Kidney glomerular epithelial cell (primary cell): ENCODE measurements at regions not wholly inside any gene's neighbourhood (a gene's known extent, or its start where the extent isn't known, plus 50 kb on each side); places are given as distances from the start of the nearest gene placed in this dataset.

ENCODE experiments used
- DNase-seq: peaks from one replicate; lab custom pipeline; 2025; lab: John Stamatoyannopoulos, UW

DNA sequence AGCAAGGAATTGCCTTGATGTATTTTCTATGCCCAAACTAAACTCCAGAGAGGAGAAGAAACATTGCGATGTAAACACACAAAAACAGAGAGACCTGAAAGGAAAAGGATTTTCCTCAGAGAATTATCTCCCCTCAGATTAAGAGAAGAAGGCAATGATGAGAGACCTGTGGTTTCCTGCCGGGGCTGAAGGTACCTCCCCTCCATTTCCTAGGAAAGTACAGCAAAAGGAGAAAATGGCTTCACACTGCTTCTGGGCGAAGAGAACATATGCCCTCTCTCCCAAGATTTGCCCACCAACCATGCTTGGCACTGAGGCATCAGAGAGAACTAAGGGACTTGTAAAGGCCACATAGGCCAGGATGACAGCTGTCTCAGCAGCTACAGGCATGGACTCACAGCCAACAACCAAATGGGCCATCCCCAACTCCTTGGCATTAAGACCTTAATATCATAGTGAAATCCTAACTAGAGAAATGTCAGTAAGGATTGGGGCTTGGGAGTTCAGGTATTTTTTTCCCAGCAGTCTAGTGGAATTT lies 523.0 kb downstream of the PTPRC start:
- no peak for DNase-seq

DNA sequence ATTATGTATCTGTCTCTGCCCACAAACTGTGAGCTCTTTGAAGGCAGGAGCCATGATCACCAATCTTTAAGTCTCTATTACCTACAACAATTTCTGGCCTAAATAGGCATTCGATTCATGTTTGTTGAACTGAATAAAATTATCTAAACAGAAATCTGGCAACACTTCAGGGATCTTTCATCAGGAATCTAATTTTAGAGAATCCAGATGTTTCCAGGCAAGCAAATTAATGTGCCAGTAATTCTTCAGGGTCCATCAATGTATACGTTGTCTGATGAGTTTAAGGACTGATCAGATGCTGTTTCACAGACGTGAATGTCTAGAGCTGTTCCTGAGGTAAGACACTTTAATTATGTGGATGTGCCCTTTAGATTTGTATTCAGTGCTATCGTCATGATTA lies 524.4 kb downstream of the PTPRC start:
- no peak for DNase-seq

DNA sequence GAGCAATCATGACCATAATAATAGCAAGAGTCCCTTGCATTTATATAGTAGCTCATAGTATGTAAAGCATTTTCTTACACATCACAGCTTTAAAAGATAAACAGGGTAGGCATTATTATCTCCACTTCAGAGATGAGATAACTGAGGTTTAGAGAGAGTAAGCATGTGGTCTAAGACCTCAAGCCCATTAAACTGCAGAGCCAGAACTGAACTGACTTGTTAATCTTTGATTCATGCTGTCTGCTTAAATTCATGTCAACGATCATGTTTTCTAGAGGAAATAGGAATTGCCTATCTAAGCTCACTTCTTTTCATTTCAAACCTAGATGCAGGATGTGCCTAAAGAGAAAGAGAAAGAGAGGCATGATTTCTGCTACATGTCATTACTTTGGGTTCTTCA lies 524.8 kb downstream of the PTPRC start:
- DNase-seq, result no peak

DNA sequence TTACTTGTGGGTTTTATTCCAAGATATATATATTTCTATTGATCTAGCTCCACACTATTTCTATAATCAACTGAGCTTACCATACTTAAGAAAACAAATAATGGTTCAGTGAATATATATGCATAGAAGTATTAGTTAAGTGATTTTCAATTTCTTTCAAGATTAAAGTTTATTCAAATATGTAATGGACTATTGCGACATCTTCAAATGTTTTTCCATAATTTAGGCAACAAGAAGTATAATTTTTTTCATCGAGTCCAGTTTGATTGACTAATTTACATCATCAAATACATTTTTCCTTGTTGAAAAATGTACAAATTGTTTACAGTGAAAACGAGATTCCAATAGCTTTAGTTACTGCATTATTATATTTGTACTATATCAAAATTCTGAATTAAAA lies 528.6 kb downstream of the PTPRC start:
- no peak for DNase-seq

DNA sequence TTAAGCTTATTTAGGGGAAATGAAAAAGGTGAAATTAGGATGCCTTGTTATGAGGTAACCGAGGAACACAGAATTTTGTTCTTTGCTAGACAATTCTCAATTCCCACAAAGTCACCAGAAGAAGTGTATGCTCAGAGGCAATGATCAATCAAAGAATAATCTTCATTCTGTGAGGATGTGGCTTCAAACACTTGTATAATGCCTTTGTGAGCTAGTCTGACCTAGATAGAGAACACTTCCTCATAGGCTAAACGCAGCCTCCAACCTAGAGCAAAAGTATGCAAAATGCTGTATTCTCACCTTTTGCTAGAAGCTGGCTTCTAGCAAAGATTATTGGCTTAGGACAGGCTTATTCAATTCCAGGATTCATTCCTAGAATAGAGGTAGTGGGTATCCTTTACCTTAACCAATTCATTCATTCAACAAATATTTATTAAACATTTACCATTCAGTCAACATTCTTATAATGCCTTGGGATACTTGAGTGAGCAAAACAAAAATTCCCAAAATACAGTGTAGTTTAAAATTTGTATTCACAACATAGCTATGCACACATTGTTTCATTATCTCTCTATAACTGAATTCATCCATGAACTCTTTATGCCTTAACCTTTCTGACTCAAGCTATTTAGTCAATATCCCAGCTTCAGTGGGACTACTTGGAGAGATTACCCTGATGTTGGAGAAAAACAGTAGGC lies 530.2 kb downstream of the PTPRC start:
- peak; percentile 33 for DNase-seq

DNA sequence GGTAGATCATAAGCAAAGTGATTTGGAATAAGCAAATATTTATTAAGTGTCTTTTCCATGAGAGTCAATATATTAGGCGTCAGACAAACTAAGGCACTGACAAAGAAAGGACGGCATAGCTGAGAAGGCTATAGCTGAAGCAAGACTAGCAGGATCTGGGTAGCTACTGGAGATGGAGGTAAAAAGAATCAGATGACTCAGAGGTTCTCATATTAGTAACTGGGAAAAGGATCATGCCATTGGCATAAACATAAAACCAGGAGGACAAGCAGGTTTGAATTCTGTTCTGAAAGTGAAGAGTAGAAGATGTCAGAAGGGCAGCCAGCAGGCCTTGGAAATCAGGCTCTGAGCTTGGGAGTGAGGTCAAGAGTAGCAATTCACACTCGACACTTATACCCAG lies 531.9 kb downstream of the PTPRC start:
- DNase-seq, result no peak

DNA sequence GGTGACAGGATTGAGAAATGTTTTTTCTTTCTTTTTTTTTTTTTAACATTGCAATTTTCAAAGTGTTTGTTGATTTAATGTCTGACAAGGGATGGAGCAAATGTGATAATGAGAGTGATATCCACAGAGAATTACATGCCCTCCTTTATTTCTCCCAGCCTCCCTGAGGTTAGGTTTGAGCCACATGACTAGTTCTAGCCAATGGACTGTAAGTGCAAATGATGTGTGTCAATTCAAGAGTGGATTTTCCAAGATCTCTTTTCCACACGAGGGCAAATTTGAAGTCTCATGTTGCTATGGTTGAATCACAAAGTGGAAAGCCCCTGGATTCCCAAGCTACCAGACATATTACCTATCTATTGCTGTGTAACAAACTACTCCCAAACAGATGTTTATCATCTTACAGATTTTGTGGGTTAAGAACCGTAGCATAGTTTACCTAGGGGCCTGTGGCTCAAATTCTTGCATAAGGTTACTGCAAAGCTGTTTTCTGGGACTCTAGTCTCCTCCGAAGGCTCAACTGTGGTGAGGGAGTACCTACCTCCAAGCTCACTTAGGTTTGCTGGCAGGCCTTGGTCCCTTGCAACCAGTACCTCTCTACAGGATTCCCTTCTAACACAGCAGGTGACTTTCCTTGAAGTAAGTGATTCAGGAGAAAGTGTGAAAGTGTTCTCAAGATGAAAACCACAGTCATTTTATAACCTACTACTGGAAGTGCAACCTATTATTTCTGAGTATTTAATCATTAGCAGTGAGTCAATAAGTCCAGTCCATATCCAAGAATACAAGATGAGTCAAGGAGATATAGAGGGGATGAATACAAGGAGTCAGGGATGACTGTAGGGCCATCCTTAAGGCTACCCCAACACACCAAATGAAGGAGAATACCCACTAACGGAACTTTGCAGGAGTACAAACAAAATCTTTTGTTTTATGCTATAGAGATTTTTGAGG lies 533.6 kb downstream of the PTPRC start:
- DNase-seq, result no peak

DNA sequence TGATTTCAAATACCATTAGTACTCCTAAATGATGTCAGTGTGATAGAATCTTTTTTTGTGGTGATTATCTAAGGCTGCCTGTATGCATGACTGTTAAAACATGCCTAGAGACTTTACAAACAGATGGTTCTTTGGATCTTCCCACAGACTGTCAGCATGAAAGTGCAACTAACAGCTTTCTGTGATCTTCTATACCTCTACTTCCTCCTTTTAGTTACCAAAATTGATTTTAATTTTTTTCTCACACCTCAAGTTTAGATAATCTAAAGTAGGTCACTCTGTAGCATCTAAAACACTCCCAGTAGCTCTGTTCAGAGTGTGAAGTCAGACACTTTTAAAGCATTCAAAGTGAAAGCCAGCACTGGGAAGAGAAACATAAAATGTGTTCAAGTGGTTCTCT lies 534.5 kb downstream of the PTPRC start:
- DNase-seq, result peak; percentile 26

DNA sequence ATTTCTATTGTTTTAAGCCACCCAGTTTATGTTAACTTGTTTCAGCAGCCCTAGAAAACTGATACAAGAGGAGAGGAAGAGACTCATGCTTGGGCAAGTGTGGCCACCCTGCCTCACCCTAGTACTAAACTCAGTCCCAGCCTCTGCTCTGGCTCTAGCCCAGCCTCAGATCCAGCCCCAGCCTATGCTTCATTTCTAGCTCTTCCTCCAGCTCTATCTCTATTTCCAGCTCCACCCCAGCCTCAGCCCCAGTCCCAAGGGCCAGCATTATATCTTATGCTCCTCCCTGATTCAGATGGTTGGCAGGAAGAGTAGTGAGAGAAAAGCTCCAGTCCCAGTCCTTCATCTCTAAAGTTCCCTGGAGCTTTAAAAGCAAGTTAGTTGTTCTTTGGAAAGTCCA lies 535.5 kb downstream of the PTPRC start:
- no peak for DNase-seq

DNA sequence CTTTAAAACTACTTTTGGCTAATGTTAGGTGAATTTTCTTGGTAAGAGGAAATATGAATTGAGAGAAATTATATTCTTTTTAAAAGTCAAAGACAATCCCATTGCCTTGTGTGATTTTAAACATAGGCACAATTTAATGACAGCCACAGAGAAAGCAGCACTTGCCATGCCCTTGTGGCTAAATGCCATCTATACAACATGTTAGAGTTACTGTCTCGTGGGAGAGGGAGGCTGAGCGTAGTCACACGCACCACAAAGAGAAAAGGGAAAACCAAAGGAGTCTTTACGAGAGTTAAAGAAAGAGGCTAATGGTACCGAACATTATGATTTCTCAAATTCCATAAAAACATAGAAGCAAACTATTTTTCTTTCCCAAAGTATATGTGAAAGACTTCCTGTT lies 537.9 kb downstream of the PTPRC start:
- DNase-seq, result no peak

DNA sequence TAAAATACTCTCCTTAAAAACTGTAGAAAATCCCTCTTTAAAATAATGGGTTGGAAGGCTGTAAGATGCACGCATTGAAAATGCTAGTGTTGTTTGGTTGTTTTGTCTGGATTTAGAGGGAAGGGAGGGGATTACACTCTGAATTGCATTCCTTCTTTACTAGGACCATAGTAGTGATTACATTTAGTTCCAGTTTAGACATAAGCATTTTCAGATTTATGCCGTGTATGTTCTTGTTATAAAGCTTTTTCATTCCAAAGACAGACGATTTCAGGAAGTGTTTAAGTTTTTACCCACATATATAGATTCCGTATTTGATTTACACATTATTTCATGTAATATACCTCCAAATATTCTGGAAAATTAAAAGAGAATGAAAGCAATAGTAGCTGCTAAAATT lies 538.4 kb downstream of the PTPRC start:
- DNase-seq, result no peak

DNA sequence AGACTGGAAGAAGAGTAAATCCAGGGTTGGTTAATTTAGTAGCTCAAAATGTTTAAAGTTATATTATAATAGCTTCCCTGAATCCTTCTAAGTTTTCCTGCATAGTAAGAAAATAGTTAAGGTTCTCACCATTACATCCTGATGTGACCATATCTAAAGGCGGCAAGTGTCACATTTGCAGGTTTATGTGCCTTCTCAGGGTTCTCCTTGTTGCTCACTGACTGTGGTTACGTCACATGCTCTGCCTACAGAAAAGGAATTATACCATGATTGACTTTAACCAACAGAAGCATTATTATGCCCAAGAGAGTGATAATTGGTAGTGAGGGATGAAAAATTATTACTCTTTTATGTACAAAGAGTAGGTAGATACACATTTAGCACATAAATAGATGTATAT lies 539.8 kb downstream of the PTPRC start:
- DNase-seq, result no peak

DNA sequence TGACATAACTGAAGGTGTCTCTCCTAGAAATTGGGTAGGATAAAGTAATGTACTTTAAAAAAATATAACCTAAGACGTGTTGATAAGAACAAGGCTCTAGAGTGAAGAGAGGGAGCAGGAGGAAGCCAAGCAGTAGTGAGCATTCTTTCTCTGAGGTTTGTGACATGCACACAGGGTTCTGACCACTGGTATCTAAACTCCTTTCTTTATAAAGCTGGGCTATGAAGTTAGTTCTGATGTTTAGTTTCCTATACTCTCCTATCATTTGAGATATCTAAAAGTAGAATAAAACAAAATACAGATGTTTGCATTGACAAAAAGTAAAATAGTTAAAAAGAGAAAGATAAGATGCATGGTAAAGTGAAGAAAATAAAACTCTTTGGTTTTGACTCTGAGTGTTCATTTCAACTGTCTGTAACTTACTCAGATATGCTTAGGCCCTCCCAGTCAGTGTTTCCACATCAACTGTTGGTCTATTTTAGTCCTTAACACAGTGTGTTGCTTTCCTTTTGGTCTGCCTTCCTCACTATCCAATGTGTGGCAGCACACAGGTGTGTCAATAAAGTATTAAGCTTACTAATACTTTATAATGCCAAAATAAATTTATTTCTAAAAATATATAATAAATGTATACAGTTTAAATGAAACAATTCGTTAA lies 543.5 kb downstream of the PTPRC start:
- no peak for DNase-seq

DNA sequence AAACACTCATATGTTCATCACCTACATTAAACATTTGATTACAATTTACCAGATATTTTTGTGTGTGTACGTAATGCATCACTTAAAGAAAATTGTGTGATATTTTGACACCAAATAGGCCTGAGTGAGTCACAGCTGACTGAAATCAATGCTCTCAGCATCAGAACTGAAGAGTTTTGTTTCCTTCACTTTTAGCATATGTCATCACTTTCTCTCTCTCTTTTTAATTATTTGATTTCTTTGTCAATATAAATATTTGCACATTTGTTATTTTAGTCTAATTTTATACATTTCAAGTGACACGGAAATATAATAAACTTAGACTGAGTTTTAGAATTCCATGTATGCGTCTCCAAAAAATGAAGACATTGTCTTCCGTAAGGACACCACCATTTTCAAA lies 545.3 kb downstream of the PTPRC start:
- no peak for DNase-seq

DNA sequence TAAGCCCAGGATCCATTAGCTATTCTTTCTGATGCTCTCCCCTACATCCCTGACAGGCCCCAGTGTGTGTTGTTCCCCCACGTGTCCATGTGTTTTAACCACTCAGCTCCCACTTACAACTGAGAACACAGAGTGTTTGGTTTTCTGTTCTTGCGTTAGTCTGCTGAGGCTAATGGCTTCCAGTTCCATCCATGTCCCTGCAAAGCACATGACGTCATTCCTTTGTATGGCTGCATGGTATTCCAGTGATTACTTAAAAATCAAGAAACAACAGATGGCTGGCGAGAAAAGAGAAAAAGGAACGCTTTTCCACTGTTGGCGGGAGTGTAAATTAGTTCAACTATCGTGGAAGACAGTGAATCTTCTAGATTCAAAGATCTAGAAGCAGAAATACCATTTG lies 556.0 kb downstream of the PTPRC start:
- no peak for DNase-seq

DNA sequence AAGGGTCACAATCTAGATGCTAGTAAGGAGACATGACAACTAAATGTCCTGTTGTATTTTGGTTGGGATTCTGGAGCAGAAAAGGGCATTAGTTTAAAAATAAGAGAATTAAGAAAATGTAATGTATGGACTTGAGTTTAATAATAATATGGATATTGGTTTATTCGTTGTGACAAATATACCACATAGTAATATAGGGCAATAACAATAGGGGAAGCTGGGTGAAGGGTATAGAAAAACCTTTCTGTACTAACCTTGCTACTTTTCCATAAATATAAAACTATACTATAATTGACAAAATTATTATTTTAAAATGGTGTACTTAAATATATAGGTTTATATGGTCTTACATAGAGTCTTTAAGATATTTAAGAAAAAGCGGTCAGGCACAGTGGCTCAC lies 558.9 kb downstream of the PTPRC start:
- DNase-seq, result no peak

DNA sequence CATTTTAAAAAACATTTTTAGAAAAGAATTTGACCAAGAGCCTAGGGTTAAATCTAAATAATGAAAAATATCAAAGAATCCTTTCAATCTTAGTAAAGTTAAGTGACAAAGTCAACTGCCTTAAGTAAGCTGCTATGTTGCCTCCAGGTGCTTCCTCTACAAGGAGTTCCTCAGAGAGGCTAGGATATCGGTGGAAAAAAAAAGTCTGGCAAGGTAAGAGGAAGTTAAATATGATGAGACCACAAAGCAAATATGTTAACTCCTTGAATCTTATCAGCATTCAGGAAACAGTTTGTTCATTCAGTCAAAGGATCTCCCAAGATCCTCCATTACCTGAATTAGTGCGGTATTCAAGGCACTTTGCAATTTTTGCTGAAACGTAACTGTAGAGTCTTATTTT lies 563.5 kb downstream of the PTPRC start:
- no peak for DNase-seq

DNA sequence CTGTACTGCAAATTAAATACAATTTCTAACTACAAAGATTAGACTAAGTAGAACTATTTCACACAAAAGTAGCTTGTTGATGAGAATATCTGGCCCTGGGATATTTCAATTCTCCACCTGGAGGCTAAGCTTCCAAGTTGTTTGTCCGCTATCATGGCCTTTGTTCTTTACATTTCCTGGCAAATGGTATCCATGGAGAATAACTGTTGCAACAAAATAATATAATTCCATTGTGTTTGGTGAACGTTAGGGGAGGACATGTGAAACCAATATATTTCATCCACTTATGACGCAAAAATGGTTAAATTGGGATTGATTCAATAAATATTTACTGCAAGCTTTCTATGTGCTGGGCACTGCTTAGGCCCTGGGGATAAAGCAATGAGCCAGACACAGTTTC lies 565.4 kb downstream of the PTPRC start:
- DNase-seq, result no peak

DNA sequence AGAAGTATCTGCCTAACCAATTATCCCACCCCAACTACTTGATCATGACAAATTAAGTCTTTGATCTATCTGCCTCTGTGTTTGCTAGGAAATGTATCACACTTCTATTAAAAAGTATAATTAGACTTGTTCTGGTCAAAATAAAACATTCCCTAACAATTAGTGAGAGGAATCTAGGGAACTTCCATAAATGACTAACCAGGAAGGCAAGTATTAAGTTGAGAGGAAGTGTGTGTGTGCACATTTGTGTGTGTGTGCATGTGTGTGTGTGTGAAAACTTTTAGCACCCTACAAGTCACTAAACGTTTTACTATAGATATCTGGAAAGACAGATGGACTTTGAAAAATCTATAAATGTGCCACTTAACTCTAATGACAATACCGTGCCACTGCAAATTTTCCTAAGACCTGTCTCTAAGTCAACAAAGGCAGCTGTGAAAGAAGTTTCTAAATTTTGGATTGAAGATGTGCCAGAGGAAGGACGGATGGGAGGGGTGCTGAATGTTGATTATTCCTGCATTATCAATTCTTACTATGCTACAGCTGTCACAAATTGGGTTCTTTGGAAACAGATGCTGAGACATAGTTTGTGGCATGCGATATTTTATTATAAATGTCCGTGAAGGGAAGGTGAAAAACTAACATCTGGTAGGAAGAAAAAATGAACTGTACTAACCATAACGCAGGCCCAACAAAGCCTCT lies 567.1 kb downstream of the PTPRC start:
- peak; percentile 4 for DNase-seq

DNA sequence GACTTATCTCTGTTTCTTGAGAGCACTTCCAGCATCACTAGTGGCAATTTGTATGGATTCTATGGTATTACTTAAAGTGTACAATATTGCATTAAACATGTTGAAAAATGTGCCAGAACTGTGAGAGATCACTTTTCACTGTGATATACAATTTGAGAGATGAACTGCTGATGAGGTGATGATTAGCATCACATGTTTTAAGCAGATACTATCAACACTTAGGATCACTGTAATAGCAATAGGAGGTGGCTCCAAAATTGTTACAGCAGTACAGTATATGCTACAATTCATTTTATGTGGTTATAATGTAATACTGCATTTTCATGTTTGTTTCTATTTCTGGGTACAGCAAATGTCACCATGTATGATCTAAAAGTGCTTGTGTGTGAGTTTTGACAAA lies 570.0 kb downstream of the PTPRC start:
- DNase-seq, result no peak

DNA sequence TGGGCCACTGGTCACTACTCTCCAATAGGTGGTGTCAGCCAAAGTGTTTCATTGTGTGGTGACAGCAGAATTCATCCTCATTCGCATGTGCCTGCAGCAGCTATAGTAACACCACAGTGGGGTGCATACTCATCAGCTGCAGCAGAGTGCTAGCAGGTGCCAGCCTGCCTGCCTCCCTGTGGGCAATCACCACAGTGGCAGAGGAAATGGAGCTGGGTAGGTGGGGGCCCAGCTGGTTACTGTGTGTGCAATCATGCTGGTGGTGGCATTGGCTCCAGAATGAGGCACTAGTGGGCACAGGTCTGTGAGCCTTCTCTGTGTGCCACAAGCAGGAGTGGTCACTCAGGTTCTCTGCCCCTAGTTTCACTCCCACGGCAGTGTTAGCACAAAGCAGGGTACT lies 579.2 kb downstream of the PTPRC start:
- no peak for DNase-seq

DNA sequence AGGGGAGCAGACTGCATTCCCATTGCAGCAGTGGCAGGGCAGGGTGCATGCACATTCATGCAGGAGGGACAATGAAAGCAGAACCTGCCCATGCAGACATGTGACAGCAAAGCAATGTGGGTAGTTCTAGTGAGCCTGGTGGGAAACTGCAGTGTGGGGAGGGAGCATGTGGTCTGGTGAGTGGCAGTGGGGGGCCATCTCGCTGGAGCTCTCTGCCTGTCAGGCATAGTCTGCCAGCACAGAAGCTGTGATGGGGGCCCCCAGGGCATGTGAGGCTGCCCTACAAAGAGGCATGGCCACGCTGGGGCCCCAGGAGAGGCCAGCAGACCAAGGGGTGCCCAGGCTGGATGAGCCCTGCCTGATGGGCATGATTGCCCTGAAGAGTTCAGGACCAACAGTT lies 579.7 kb downstream of the PTPRC start:
- no peak for DNase-seq
